Panc1 (cell line): ENCODE measurements at regions not wholly inside any gene's neighbourhood (a gene's known extent, or its start where the extent isn't known, plus 50 kb on each side); places are given as distances from the start of the nearest gene placed in this dataset.

ENCODE experiments used
- REST ChIP-seq, 2 experiments: IDR thresholded peaks; 2 replicates each; pipeline ENCODE4 v1.6.1; 2011 to 2012; ENCODE audit warnings: low read depth in 2 of 2, control low read depth in 1 of 2, low read length in 1 of 2, mild to moderate bottlenecking in 1 of 2, moderate library complexity in 1 of 2; ENCODE audit not compliant: insufficient read depth in 1 of 2
- TF ChIP-seq, protein P1 (sequence below): fragments of 450-650 bp; IDR thresholded peaks from 2 replicates; pipeline ENCODE4 v1.5.1; 2017; ENCODE audit warnings: mild to moderate bottlenecking

DNA sequence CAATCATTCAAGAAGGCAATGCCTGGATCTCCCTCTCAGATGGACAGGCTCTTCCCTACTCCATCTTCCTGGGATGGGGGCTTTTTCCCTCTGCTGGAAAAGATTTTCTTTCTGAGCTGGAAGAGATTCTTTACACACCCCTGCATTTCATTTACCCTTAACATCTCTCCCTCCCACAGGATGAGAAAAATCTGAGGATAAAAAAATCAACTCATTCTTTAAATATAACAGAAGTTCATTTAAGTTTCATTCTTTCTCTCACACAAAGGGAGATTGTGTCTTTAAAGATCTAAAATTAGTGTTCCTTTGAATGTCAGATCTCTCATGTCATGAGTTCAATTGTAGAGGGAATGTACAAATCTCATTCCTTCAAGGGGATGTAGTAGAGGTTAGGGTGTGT, 109.0 kb downstream of the ZNF518B start:
- TF ChIP-seq, protein P1, sequence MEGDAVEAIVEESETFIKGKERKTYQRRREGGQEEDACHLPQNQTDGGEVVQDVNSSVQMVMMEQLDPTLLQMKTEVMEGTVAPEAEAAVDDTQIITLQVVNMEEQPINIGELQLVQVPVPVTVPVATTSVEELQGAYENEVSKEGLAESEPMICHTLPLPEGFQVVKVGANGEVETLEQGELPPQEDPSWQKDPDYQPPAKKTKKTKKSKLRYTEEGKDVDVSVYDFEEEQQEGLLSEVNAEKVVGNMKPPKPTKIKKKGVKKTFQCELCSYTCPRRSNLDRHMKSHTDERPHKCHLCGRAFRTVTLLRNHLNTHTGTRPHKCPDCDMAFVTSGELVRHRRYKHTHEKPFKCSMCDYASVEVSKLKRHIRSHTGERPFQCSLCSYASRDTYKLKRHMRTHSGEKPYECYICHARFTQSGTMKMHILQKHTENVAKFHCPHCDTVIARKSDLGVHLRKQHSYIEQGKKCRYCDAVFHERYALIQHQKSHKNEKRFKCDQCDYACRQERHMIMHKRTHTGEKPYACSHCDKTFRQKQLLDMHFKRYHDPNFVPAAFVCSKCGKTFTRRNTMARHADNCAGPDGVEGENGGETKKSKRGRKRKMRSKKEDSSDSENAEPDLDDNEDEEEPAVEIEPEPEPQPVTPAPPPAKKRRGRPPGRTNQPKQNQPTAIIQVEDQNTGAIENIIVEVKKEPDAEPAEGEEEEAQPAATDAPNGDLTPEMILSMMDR = no peak
- no peak for TF ChIP-seq REST (IDR thresholded peaks at IDR 0.05; ENCODE audit: insufficient read depth in 1 of 2, low read depth in 2 of 2, low read length in 1 of 2)
